Esophagus muscularis mucosa (tissue), 4 donors: ENCODE measurements at regions not wholly inside any gene's neighbourhood (a gene's known extent, or its start where the extent isn't known, plus 50 kb on each side); places are given as distances from the start of the nearest gene placed in this dataset.

ENCODE experiments used
- EP300 ChIP-seq: sonication (generic); formaldehyde crosslinking; IDR thresholded peaks from one replicate; pipeline ENCODE4 v1.6.1; 2017; ENCODE audit warnings: antibody characterized with exemption
- POLR2A ChIP-seq: fragments of 450-650 bp; IDR thresholded peaks from one replicate; pipeline ENCODE4 v1.6.1; 2017; ENCODE audit warnings: antibody characterized with exemption, moderate library complexity, mild to moderate bottlenecking, low read depth
- POLR2AphosphoS5 ChIP-seq, 2 donors: sonication (generic); formaldehyde crosslinking; IDR thresholded peaks; one replicate each; pipeline ENCODE4 v1.6.1; 2017; ENCODE audit warnings: antibody characterized with exemption in 2 of 2
- TF ChIP-seq, protein P1 (sequence below), 3 experiments: fragments of 200-600 bp in 2 of 3; fragments of 450-650 bp in 1 of 3; sonication (generic) in 2 of 3; IDR thresholded peaks; one replicate each; pipeline ENCODE4 v1.5.1; 2017 to 2019; ENCODE audit warnings: antibody characterized with exemption in 3 of 3, mild to moderate bottlenecking in 2 of 3, moderate library complexity in 1 of 3

DNA sequence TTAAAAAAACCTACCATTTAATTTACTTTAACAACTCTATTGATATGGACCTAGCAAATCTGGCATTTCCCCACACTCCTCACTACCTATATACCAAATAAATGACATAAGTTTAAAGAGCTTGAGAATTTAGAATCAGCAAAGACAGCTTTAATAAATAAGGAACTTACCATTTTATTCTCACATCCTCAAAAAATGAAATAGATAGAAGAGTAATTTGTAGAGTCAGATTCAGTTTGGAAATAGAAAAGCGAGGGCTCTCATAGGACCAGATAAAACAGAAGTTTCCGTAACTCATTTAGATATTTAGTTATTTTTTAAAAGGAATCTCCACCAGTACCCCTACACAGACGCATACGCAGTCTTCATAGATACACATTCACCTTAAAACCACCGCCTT lies 117.9 kb downstream of the RGS2 start:
- TF ChIP-seq, protein P1, sequence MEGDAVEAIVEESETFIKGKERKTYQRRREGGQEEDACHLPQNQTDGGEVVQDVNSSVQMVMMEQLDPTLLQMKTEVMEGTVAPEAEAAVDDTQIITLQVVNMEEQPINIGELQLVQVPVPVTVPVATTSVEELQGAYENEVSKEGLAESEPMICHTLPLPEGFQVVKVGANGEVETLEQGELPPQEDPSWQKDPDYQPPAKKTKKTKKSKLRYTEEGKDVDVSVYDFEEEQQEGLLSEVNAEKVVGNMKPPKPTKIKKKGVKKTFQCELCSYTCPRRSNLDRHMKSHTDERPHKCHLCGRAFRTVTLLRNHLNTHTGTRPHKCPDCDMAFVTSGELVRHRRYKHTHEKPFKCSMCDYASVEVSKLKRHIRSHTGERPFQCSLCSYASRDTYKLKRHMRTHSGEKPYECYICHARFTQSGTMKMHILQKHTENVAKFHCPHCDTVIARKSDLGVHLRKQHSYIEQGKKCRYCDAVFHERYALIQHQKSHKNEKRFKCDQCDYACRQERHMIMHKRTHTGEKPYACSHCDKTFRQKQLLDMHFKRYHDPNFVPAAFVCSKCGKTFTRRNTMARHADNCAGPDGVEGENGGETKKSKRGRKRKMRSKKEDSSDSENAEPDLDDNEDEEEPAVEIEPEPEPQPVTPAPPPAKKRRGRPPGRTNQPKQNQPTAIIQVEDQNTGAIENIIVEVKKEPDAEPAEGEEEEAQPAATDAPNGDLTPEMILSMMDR (IDR thresholded peaks at IDR 0.05): no peak
- TF ChIP-seq EP300: no peak
- no peak for TF ChIP-seq POLR2A
- no peak for TF ChIP-seq POLR2AphosphoS5 (IDR thresholded peaks at IDR 0.05)
